Right forelimb (tissue), 1 donor: ENCODE measurements at regions not wholly inside any gene's neighbourhood (a gene's known extent, or its start where the extent isn't known, plus 50 kb on each side); places are given as distances from the start of the nearest gene placed in this dataset.
A peak's percentile ranks its signal among the peaks of the same experiment; 100 is the strongest.

Source experiments
- DNase-seq: peaks from one replicate; pipeline ENCODE4 v3.0.0-alpha.2; 2018

DNA sequence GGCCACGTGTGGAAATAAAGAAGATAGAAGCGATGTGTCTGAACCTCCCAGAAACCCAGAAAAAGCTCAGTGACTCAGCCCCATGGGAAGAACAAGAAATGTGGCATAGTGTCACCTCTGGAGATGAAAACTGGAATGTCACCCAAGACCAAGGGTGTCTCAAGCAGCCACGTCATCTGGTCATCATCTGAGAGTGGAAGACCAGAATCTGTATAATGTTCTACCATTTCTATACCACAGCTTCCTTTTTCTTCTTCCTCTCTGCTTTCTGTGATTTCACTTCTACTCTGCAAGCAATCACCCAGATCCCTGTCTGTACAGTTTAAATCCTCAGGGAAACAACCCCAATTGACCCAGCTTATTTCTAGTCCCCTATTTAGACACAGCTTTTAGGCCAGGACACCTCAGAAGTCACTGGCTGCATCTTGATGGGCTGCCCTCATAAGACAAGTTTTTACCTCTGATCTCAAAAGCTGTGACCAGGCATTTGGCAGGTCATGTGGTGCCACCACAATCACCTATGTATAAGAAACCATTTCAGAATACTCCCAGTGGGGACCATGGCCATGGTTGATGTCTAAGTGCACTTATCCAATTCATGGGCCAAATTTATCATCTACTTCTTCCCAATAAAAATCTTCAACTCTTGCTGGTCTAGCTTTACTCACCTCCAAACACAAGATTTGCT, 278.5 kb upstream of the UMPS start:
- DNase-seq: no peak

- DNase-seq: no peak
Observed at GRCh38 chr3:124453189-124453588, 277.1 kb upstream of the UMPS start.

DNA sequence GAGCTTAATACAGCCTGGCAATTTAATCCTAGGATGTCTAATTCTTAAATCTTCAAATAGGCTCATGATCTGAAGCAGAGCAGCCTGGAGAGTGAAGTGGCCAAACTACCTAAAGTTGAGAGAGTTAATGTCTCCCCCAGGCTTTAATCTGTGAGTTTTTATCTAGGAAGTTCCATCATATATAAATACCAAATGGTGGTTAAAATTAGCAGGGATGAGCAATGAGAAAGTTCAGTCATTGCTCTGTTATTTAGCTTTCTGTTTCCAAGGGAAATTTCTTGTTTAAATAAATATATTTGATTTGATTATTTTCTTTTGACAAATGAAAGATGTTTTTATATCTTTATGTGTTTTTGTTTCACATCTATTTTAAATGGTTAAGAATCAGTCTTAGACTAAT, 274.4 kb upstream of the UMPS start:
- no peak for DNase-seq

- DNase-seq: no peak
Observed at GRCh38 chr3:124456506-124456905, 273.7 kb upstream of the UMPS start.

- DNase-seq: no peak
Observed at GRCh38 chr3:124459678-124460077, 270.6 kb upstream of the UMPS start.

DNA sequence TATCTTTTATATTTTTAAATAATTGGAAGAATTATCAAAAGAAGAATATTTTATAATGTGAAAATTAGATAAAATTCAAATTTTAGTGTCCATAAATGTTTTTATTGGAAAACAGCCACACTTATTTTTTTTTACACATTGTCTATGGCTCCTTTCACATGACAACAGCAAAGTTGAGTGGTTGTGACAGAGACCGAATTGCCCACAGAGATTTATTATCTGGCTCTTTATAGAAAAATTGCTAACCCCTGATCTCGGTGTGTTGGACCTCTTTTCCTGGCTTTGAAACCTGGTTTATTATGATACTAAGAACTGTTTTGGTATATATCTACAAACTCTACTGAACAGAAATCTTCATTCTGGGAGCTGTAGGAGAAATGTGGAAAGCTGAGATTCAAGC, 269.1 kb upstream of the UMPS start:
- DNase-seq: no peak

DNA sequence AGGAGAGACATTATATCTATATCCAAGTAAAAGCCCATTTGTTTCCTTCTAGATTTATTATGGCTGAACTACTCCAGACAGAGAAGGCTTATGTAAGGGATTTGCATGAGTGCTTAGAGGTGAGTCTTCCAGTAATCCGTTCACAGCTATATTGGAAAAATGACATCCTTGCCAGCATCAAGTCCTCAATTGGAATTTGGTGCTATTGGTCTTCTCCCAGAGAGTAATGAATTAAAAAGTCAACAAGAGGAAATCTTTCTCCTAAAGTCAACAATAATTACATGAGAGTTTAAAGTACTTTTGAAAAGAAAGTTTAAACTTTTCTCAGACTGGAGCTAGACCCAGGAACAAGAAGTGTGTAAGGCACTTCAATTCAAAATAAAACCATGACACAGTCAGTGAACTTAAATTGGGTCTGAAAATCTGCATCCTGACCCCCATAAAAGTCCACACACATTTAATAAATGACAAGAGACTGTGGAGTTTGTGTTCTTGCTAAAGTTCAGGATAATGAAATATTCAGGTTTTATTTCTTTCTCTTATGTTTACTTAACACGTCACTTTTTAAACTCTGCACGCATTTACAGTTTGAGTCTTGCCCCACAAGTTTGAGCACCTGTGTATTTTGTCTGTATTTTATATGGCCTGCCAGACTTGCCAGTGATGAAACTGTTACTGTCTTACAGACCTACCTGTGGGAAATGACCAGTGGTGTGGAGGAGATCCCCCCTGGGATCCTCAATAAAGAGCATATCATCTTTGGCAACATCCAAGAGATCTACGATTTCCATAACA, 268.2 kb upstream of the UMPS start:
- DNase-seq: no peak

GRCh38 chr3:124463234-124463633, 267.0 kb upstream of the UMPS start:
- no peak for DNase-seq

GRCh38 chr3:124467980-124468902, 262.0 kb upstream of the UMPS start:
- peak; percentile 60 for DNase-seq

DNA sequence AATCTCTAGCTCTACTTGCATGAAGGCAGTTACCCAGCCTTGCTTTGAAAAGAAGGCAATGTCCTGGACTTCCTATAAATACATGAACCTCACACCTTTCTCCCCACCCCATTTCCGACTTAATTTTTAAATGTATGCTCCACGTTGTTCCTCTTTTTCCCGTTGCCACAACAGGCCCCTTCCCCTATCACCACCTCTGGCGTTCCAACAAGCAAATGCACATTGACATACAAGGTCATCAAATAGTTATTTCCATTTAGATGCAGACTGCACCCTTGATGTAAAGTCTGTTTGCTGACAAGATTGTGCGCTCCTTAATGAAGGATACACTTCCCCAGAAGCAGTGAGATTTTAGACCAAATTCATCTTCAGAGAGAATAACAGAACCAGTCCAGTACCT, 260.7 kb upstream of the UMPS start:
- no peak for DNase-seq

GRCh38 chr3:124478830-124479229, 251.4 kb upstream of the UMPS start:
- DNase-seq: no peak

- DNase-seq: no peak
Observed at GRCh38 chr3:124483915-124484470, 246.3 kb upstream of the UMPS start.

DNA sequence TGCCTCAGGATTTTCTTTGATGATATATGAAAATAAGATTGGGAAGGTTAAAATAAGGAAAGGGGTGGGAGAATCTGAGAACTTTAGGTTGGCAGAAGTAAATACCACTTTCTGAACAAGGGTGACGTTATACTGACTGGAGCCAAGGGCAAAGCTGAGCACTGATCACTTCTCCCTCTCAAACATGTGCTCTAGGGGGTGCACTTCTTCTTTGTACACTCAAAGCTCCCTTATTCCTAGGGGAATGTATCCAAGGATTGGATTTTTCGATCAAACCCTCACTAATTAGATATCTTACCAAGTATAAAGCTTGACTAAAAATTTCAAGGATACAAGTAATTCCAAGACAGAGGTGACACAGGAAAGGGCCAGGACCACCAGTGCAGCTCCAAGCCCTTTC, 243.9 kb upstream of the UMPS start:
- DNase-seq: no peak

DNA sequence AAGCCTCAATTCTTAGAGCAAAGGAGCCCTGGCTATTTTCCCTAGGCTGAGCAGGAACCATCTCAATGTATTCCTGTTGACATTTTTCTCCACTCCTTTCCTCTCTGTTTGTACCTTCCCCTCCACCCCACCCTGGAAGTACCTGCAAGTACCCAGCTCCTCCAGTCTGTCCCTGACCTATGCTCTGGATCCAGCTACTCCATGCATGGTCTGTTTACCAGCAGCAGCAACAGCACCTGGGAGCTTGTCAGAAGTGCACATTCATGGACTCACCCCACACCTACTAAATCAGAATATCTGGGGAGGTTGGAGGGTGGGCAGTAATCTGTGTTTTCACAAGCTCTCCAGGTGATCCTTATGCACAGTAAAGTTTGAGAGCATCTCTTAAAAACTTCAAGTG, 240.7 kb upstream of the UMPS start:
- no peak for DNase-seq

GRCh38 chr3:124491098-124491497, 239.2 kb upstream of the UMPS start:
- no peak for DNase-seq

- no peak for DNase-seq
Observed at GRCh38 chr3:124491875-124492274, 238.4 kb upstream of the UMPS start.

GRCh38 chr3:124492824-124493223, 237.4 kb upstream of the UMPS start:
- DNase-seq: no peak

DNA sequence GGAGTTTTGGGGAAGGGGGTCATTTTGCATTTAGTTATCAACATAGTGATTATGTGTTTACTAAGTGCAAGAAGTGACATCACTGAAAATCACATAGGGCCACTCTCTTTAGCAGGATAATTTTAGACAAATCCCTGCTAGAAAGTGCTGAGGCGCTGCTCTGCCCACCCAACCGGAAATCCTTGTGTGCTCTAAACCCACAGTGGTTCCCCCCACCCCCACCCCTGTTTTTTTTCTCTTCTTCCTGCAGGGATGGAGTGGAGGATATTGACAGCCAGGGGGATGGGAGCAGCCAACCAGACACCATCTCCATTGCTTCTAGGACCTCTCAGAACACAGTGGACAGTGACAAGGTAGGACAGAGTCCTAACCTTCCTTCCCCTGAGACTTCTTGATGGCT, 234.2 kb upstream of the UMPS start:
- DNase-seq: no peak

GRCh38 chr3:124497487-124497886, 232.8 kb upstream of the UMPS start:
- DNase-seq: no peak

DNA sequence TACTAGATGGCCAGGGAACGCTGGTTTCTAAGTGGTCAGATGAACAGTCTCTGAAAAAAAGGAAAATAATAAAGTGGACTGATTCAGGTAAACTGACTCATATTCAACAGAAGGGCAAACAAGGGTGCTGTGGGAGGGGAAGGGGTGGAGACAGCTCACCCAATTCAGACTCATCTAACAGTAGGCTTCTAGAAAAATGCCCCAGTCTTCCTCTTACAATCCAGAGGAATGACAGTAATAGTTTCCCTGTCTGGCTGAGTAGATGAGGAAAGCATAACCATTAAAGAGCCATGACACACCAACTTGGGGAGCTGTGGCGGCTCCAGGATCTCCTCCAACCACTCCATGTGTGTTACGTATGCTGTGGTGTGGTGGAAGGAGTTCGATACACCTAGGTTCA, 231.4 kb upstream of the UMPS start:
- no peak for DNase-seq

DNA sequence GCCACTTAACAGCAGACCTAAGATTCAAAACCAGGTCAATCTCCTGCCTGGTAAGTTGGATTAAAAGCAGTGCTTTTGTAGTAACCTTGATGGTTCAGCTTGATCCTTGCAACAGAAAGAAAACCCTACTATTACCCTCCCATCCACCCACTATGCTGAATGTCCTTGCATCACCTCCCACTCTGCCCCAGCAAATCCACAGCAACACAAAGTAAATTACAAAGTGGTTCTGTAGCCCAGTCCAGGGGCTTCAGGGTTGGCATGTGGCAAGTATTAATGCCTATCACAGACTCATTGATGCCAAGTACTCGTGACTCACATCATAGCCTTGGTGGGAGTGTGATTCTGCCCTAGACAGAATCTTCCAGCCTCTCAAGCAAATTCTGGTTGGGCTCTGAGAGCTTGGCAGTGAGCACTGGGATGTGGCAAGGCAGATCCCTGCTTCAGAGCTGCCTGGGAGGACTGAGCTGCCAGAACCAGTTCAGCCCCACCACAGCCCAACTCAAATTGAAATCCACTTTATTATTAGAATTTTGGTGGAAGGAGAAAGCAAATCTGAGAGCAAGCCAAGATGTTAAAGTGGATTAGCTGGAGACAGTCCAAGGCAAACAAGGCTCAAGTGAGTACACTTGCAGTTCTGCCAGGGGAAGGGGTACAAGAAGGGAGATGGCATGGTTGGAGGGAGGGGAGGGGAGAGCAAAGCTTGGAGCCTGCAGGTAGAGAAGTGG, 225.8 kb upstream of the UMPS start:
- DNase-seq: peak; percentile 46

GRCh38 chr3:124509884-124510283, 220.4 kb upstream of the UMPS start:
- no peak for DNase-seq

DNA sequence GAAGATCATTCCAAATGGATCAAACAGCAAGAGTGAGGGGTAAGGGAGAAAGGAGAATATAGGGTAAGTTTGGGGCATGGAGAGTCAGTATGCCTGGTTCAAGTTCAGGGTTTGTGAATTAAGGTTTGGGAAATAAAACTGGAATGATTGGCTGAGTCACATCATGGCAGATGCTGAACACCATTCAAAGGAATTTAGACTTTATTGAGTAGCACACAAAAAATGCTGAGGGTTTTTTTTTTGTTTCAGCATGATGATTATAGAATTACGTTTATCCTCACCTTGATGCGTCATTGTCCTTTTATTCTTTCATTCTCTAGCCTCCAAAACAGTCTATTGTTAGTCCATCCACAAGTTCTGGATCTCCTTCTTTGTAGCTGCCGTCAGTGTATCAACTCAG, 220.0 kb upstream of the UMPS start:
- DNase-seq: no peak
